Thoracic aorta (tissue), 2 donors: ENCODE measurements at regions not wholly inside any gene's neighbourhood (a gene's known extent, or its start where the extent isn't known, plus 50 kb on each side); places are given as distances from the start of the nearest gene placed in this dataset.

Experiments used
- ATAC-seq: fragments of 150-250 bp; one replicate; pipeline ENCODE4 v1.8.0; 2017; ENCODE audit warnings: low read depth; ENCODE audit not compliant: insufficient number of reproducible peaks, low FRiP score
- DNase-seq: peaks from one replicate; pipeline ENCODE4 v3.0.0-alpha.2; 2020; ENCODE audit warnings: low spot score
- H3K27ac ChIP-seq, 2 donors: fragments of 200-600 bp; sonication (generic); 1 replicate in 1 of 2; 2 replicates in 1 of 2; pipeline ENCODE4 v1.5.1; 2016; ENCODE audit warnings: mild to moderate bottlenecking in 2 of 2, moderate library complexity in 2 of 2
- H3K27me3 ChIP-seq: fragments of 200-600 bp; sonication (generic); replicated peaks from 2 replicates; pipeline ENCODE4 v1.6.0; 2016; ENCODE audit warnings: mild to moderate bottlenecking; ENCODE audit not compliant: insufficient read depth
- H3K36me3 ChIP-seq: fragments of 200-600 bp; sonication (generic); one replicate; pipeline ENCODE4 v1.5.1; 2016
- H3K4me1 ChIP-seq, 2 donors: fragments of 200-600 bp; sonication (generic); 1 replicate in 1 of 2; 2 replicates in 1 of 2; pipeline versions ENCODE4 v1.5.1 to v1.6.0; 2016; ENCODE audit warnings: low read depth in 2 of 2, mild to moderate bottlenecking in 1 of 2; ENCODE audit not compliant: control insufficient read depth in 1 of 2
- H3K4me3 ChIP-seq: fragments of 200-600 bp; sonication (generic); 2 replicates; pipeline ENCODE4 v1.5.1; 2016; ENCODE audit warnings: mild to moderate bottlenecking
- H3K9me3 ChIP-seq: fragments of 200-600 bp; sonication (generic); 2 replicates; pipeline ENCODE4 v1.5.1; 2016
- CTCF ChIP-seq: fragments of 200-600 bp; sonication (generic); IDR thresholded peaks from one replicate; pipeline ENCODE4 v1.5.1; 2019; ENCODE audit warnings: antibody characterized with exemption

- H3K27ac ChIP-seq, result no peak overlapping the region
- no peak overlapping the region for H3K4me3 ChIP-seq
- H3K36me3 ChIP-seq, result no peaks in the 10 kb centered on the region
- H3K4me1 ChIP-seq, result peaks cover 0 to under 1% of the 10 kb centered on the region in 2 donors
- no peak for TF ChIP-seq CTCF
- ATAC-seq, result no peak
- H3K27me3 ChIP-seq, result no peaks in the 10 kb centered on the region
- no peak for DNase-seq
- no peaks in the 10 kb centered on the region for H3K9me3 ChIP-seq
These were observed 81.1 kb upstream of the PLSCR4 start for GRCh38 chr3:146331967-146332366.

GRCh38 chr3:146326875-146327543 lies 76.1 kb upstream of the PLSCR4 start:
- Histone ChIP-seq H3K4me3 (no peak overlapping the region), H3K9me3 (no peaks in the 10 kb centered on the region), H3K27ac (no peak overlapping the region), H3K36me3 (no peaks in the 10 kb centered on the region), H3K4me1 (peaks cover 0 to 5% of the 10 kb centered on the region in 2 donors), H3K27me3 (no peaks in the 10 kb centered on the region)
- peak; percentile 42 for TF ChIP-seq CTCF
- DNase-seq (no peak), ATAC-seq (peak; percentile 77)

- H3K36me3 ChIP-seq, result no peaks in the 10 kb centered on the region
- H3K9me3 ChIP-seq, result no peaks in the 10 kb centered on the region
- DNase-seq, result no peak
- H3K4me1 ChIP-seq, result peaks cover 0 to 5% of the 10 kb centered on the region in 2 donors
- no peaks in the 10 kb centered on the region for H3K27me3 ChIP-seq
- no peak overlapping the region for H3K4me3 ChIP-seq
- TF ChIP-seq CTCF, result no peak
- ATAC-seq, result no peak
- H3K27ac ChIP-seq, result no peak overlapping the region
These were observed 74.3 kb upstream of the PLSCR4 start for GRCh38 chr3:146325170-146325569.

- Histone ChIP-seq H3K9me3 (no peaks in the 10 kb centered on the region), H3K27ac (no peak overlapping the region), H3K27me3 (no peaks in the 10 kb centered on the region), H3K36me3 (no peaks in the 10 kb centered on the region), H3K4me3 (no peak overlapping the region), H3K4me1 (peaks cover 0 to 5% of the 10 kb centered on the region in 2 donors)
- ATAC-seq (no peak), DNase-seq (no peak)
- no peak for TF ChIP-seq CTCF
These were observed 71.4 kb upstream of the PLSCR4 start for GRCh38 chr3:146322216-146322817.

- TF ChIP-seq CTCF, result no peak
- no peaks in the 10 kb centered on the region for H3K36me3 ChIP-seq
These were observed 64.0 kb upstream of the PLSCR4 start for GRCh38 chr3:146314871-146315270.

More at GRCh38 chr3:146314871-146315270, 64.0 kb upstream of the PLSCR4 start:
- peaks cover 5 to 13% of the 10 kb centered on the region in 2 donors for H3K4me1 ChIP-seq
- no peak overlapping the region for H3K27ac ChIP-seq
- no peak overlapping the region for H3K4me3 ChIP-seq
- peaks cover 4% of the 10 kb centered on the region for H3K9me3 ChIP-seq
- no peak for ATAC-seq
- DNase-seq, result no peak
- H3K27me3 ChIP-seq, result no peaks in the 10 kb centered on the region
